ENCODE measurements at regions not wholly inside any gene's neighbourhood (a gene's known extent, or its start where the extent isn't known, plus 50 kb on each side); places are given as distances from the start of the nearest gene placed in this dataset.

- H3K9me3 ChIP-seq, result no peaks in the 10 kb centered on the region
- no peaks in the 10 kb centered on the region for H3K4me1 ChIP-seq
- no peak overlapping the region for H3K27ac ChIP-seq
- no peak overlapping the region for H3K4me3 ChIP-seq
- TF ChIP-seq BHLHE40 (IDR thresholded peaks at IDR 0.05; ENCODE audit: low read depth, low read length), result no peak
- no peak for TF ChIP-seq POLR2AphosphoS2 (conservative IDR thresholded peaks at IDR 0.05; ENCODE audit: low read length)
- TF ChIP-seq RNF2 (IDR thresholded peaks at IDR 0.05; ENCODE audit: borderline replicate concordance, low read depth), result no peak
- TF ChIP-seq RAD21 (conservative IDR thresholded peaks at IDR 0.05 in 1 of 2, IDR thresholded peaks at IDR 0.05 in 1 of 2), result no peak
- TF ChIP-seq MAFK (IDR thresholded peaks at IDR 0.05; ENCODE audit: partially characterized antibody), result no peak
- no peak for TF ChIP-seq CBX2 (IDR thresholded peaks at IDR 0.05; ENCODE audit: borderline replicate concordance, low read depth)
- no peak for TF ChIP-seq TFCP2L1 (CRISPR knock-in tag; IDR thresholded peaks at IDR 0.05)
- TF ChIP-seq REST (IDR thresholded peaks at IDR 0.05), result no peak
- no peak for TF ChIP-seq FOXS1 (CRISPR knock-in tag; IDR thresholded peaks at IDR 0.05)
- no peak for TF ChIP-seq EHMT2 (IDR thresholded peaks at IDR 0.05; ENCODE audit: low read depth)
- no peak for TF ChIP-seq JUN (IDR thresholded peaks at IDR 0.05)
- POLR2A ChIA-PET, result no interaction called here
- 0% methylated on average over 1 of the region's 1 CpG for WGBS (ENCODE audit: missing lambda C conversion rate)
- CTCF ChIA-PET, result no interaction called here
- FAIRE-seq (no peak), DNase-seq (ENCODE audit: low read depth in 1 of 2, low spot score in 1 of 2) (no peak), ATAC-seq (no peak)
- H3K4me2 ChIP-seq, result no peak overlapping the region
These were observed 150.4 kb upstream of the RXFP2 start for GRCh38 chr13:31588893-31589292.

DNA sequence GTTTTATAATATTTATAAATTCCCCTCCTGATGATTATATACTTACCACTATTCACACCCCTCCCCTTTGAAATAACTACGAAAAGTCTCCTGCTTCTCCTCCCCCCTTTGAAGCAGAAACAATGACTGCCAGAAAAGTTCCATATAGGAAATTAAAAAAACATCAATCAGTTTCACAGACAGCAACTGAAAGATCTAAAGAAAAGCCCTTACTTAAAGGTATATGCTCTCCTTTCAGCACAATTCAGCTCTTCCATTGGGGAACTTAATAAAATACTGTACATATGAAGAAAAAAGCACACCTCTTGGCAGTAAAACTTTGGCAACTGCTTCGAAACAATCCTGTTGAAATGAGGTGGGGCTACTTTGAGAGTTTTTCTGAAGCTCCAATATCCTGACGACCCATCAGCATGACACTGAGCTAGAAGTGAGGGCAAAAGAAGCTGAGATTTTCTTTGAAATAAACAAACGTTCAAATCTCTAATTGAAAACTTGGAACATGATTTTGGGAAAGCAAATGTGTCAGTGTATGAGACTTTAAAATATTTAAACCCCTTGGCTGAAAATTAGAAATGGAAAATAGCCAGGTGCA lies 147.6 kb upstream of the RXFP2 start:
- no peak for TF ChIP-seq GATA3 (IDR thresholded peaks at IDR 0.05; ENCODE audit: borderline replicate concordance)
- no peak for TF ChIP-seq EHMT2 (IDR thresholded peaks at IDR 0.05; ENCODE audit: low read depth)
- no peak for TF ChIP-seq HOXB13 (CRISPR knock-in tag; IDR thresholded peaks at IDR 0.05; ENCODE audit: low read depth)
- TF ChIP-seq PHF8 (IDR thresholded peaks at IDR 0.05; ENCODE audit: borderline replicate concordance, low read depth), result no peak
- TF ChIP-seq FOSB (CRISPR knock-in tag; IDR thresholded peaks at IDR 0.05), result no peak
- TF ChIP-seq BHLHE40 (IDR thresholded peaks at IDR 0.05; ENCODE audit: low read depth, low read length), result no peak
- no peak for TF ChIP-seq RNF2 (IDR thresholded peaks at IDR 0.05; ENCODE audit: borderline replicate concordance, low read depth)
- TF ChIP-seq MYC (IDR thresholded peaks at IDR 0.05; ENCODE audit: borderline replicate concordance, low read length), result no peak
- TF ChIP-seq JUNB (IDR thresholded peaks at IDR 0.05), result no peak
- no peak for TF ChIP-seq HEYL (CRISPR knock-in tag; IDR thresholded peaks at IDR 0.05)
- TF ChIP-seq, protein P1, sequence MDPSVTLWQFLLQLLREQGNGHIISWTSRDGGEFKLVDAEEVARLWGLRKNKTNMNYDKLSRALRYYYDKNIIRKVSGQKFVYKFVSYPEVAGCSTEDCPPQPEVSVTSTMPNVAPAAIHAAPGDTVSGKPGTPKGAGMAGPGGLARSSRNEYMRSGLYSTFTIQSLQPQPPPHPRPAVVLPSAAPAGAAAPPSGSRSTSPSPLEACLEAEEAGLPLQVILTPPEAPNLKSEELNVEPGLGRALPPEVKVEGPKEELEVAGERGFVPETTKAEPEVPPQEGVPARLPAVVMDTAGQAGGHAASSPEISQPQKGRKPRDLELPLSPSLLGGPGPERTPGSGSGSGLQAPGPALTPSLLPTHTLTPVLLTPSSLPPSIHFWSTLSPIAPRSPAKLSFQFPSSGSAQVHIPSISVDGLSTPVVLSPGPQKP (IDR thresholded peaks at IDR 0.05; ENCODE audit: low read depth, low read length), result no peak
- TF ChIP-seq RFX5 (IDR thresholded peaks at IDR 0.05), result no peak
- no peak for TF ChIP-seq EHF (CRISPR knock-in tag; IDR thresholded peaks at IDR 0.05)
- TF ChIP-seq RAD21 (conservative IDR thresholded peaks at IDR 0.05 in 1 of 2, IDR thresholded peaks at IDR 0.05 in 1 of 2), result no peak
- Histone ChIP-seq H3K4me1 (no peaks in the 10 kb centered on the region), H3K4me2 (no peak overlapping the region), H3K9me3 (no peaks in the 10 kb centered on the region), H3K27ac (no peak overlapping the region), H3K4me3 (no peak overlapping the region)
- WGBS (ENCODE audit: missing lambda C conversion rate), result 5% methylated on average over 4 of the region's 4 CpGs
- FAIRE-seq, result no peak
- DNase-seq (ENCODE audit: low read depth in 1 of 2, low spot score in 1 of 2), result no peak
- POLR2A ChIA-PET, result no interaction called here
- no peak for ATAC-seq
- CTCF ChIA-PET, result no interaction called here

All from A549 (cell line).